Neural cell (in vitro differentiated cells): ENCODE measurements at regions not wholly inside any gene's neighbourhood (a gene's known extent, or its start where the extent isn't known, plus 50 kb on each side); places are given as distances from the start of the nearest gene placed in this dataset.

Experiments used
- H2AFZ ChIP-seq: fragments of 200-600, 300-800 bp; sonication (generic), shearing (Covaris generic); 2 replicates; pipeline ENCODE4 v1.6.0; 2014; ENCODE audit warnings: low read depth, mild to moderate bottlenecking, antibody characterized with exemption, low read length, moderate library complexity
- H3F3A ChIP-seq: fragments of 200-600 bp; shearing (Covaris generic); 2 replicates; pipeline ENCODE4 v1.6.1; 2016; ENCODE audit warnings: mild to moderate bottlenecking, moderate library complexity, mixed read lengths, antibody characterized with exemption, low read length; ENCODE audit not compliant: insufficient read depth, poor library complexity, severe bottlenecking
- H3K27ac ChIP-seq: fragments of 200-600, 300-800 bp; sonication (generic), shearing (Covaris generic); 2 replicates; pipeline ENCODE4 v1.5.1; 2014; ENCODE audit warnings: mild to moderate bottlenecking, low read length, moderate library complexity
- H3K27me3 ChIP-seq: fragments of 300-800, 200-600 bp; sonication (generic), shearing (Covaris generic); 2 replicates; pipeline ENCODE4 v1.6.0; 2014; ENCODE audit warnings: mild to moderate bottlenecking, low read depth, low read length, moderate library complexity; ENCODE audit not compliant: insufficient read depth
- H3K36me3 ChIP-seq: fragments of 300-800, 200-600 bp; sonication (generic), shearing (Covaris generic); 2 replicates; pipeline ENCODE4 v1.5.1; 2014; ENCODE audit warnings: mild to moderate bottlenecking, antibody characterized with exemption, low read length, moderate library complexity; ENCODE audit not compliant: insufficient read depth
- H3K4me2 ChIP-seq: fragments of 300-800, 200-600 bp; sonication (generic), shearing (Covaris generic); 2 replicates; pipeline ENCODE4 v1.6.0; 2014; ENCODE audit warnings: mild to moderate bottlenecking, low read length
- H3K4me3 ChIP-seq: fragments of 300-800, 200-600 bp; sonication (generic), shearing (Covaris generic); 2 replicates; pipeline ENCODE4 v1.5.1; 2014; ENCODE audit warnings: mild to moderate bottlenecking, low read length, moderate library complexity
- H3K79me2 ChIP-seq: fragments of 200-600 bp; shearing (Covaris generic); replicated peaks from 2 replicates; pipeline ENCODE4 v1.6.0; 2014; ENCODE audit warnings: mild to moderate bottlenecking, low read length, moderate library complexity; ENCODE audit not compliant: insufficient read depth
- H3K9ac ChIP-seq: fragments of 300-800, 200-600 bp; sonication (generic), shearing (Covaris generic); 2 replicates; pipeline ENCODE4 v1.6.1; 2016; ENCODE audit warnings: mild to moderate bottlenecking, low read length, mixed read lengths
- H3K9me2 ChIP-seq: fragments of 200-600 bp; shearing (Covaris generic); 2 replicates; pipeline ENCODE4 v1.6.1; 2016; ENCODE audit warnings: mild to moderate bottlenecking, low read length, mixed read lengths; ENCODE audit not compliant: insufficient read depth
- H3K9me3 ChIP-seq: fragments of 200-600, 300-800 bp; sonication (generic), shearing (Covaris generic); 2 replicates; pipeline ENCODE4 v1.6.1; 2016; ENCODE audit warnings: mild to moderate bottlenecking, mixed run types, low read length, moderate library complexity, mixed read lengths
- H4K20me1 ChIP-seq: fragments of 200-600 bp; shearing (Covaris generic); 2 replicates; pipeline ENCODE4 v1.6.1; 2016; ENCODE audit warnings: mild to moderate bottlenecking, mixed run types; ENCODE audit not compliant: insufficient read depth
- EP300 ChIP-seq: fragments of 450-650 bp; conservative IDR thresholded peaks from 2 replicates; pipeline ENCODE4 v1.6.1; 2014; ENCODE audit warnings: antibody characterized with exemption, mild to moderate bottlenecking, moderate library complexity; ENCODE audit not compliant: poor library complexity, severe bottlenecking
- EZH2 ChIP-seq: fragments of 200-600, 300-800 bp; shearing (Covaris generic), sonication (generic); IDR thresholded peaks from 2 replicates; pipeline ENCODE4 v1.6.1; 2014; ENCODE audit warnings: antibody characterized with exemption, low read length, borderline replicate concordance, mild to moderate bottlenecking; ENCODE audit not compliant: insufficient read depth, poor library complexity, severe bottlenecking
- MXI1 ChIP-seq: fragments of 450-650 bp; conservative IDR thresholded peaks from 2 replicates; pipeline ENCODE4 v1.6.1; 2014; ENCODE audit warnings: antibody characterized with exemption, mild to moderate bottlenecking; ENCODE audit not compliant: poor library complexity, severe bottlenecking
- POLR2AphosphoS5 ChIP-seq: IDR thresholded peaks from 2 replicates; pipeline ENCODE4 v1.6.1; 2012
- RAD21 ChIP-seq: fragments of 450-650 bp; conservative IDR thresholded peaks from 2 replicates; pipeline ENCODE4 v1.6.1; 2014; ENCODE audit warnings: antibody characterized with exemption, mild to moderate bottlenecking, moderate library complexity
- SMC3 ChIP-seq: fragments of 450-650 bp; conservative IDR thresholded peaks from 2 replicates; pipeline ENCODE4 v1.6.1; 2014; ENCODE audit warnings: antibody characterized with exemption, mild to moderate bottlenecking, moderate library complexity; ENCODE audit not compliant: poor library complexity
- TAF1 ChIP-seq: IDR thresholded peaks from 2 replicates; pipeline ENCODE4 v1.6.1; 2012; ENCODE audit warnings: low read depth
- TF ChIP-seq, protein P1 (sequence below): fragments of 450-650 bp; IDR thresholded peaks from 2 replicates; pipeline ENCODE4 v1.5.1; 2014; ENCODE audit warnings: antibody characterized with exemption, mild to moderate bottlenecking, moderate library complexity; ENCODE audit not compliant: poor library complexity, severe bottlenecking
- TF ChIP-seq, protein P2 (sequence below): IDR thresholded peaks from 2 replicates; pipeline ENCODE4 v1.6.1; 2012; ENCODE audit warnings: borderline replicate concordance

DNA sequence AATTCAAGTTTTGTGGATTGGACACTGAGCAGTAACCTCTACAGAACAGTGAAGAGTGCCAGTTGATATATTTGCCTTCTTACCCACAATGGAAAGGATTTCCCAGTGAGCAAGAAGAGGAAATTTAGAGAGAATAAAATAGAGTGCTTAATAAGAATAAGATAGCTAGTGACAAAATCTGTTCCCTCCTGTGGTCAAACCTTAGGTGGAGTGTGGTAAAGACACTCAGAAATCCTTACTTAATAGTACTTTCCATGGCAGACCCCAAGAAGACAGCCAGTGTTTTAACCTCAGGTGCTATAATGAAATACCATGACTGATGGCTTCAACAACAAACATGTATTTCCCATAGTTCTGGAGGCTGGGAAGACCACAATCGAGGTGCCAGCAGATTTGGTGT lies 108.4 kb upstream of the TNFAIP3 start:
- Histone ChIP-seq H3K36me3 (no peaks in the 10 kb centered on the region), H3K9ac (no peak overlapping the region), H3K27ac (no peak overlapping the region), H3K4me3 (no peak overlapping the region), H3K27me3 (no peaks in the 10 kb centered on the region), H3F3A (no peaks in the 10 kb centered on the region), H3K79me2 (no peaks in the 10 kb centered on the region), H4K20me1 (no peaks in the 10 kb centered on the region), H2AFZ (no peak overlapping the region), H3K4me2 (no peak overlapping the region), H3K9me2 (no peaks in the 10 kb centered on the region), H3K9me3 (no peaks in the 10 kb centered on the region)
- TF ChIP-seq EP300 (no peak), MXI1 (no peak), EZH2 (no peak), TAF1 (no peak), RAD21 (no peak), SMC3 (no peak)
- TF ChIP-seq, protein P1, sequence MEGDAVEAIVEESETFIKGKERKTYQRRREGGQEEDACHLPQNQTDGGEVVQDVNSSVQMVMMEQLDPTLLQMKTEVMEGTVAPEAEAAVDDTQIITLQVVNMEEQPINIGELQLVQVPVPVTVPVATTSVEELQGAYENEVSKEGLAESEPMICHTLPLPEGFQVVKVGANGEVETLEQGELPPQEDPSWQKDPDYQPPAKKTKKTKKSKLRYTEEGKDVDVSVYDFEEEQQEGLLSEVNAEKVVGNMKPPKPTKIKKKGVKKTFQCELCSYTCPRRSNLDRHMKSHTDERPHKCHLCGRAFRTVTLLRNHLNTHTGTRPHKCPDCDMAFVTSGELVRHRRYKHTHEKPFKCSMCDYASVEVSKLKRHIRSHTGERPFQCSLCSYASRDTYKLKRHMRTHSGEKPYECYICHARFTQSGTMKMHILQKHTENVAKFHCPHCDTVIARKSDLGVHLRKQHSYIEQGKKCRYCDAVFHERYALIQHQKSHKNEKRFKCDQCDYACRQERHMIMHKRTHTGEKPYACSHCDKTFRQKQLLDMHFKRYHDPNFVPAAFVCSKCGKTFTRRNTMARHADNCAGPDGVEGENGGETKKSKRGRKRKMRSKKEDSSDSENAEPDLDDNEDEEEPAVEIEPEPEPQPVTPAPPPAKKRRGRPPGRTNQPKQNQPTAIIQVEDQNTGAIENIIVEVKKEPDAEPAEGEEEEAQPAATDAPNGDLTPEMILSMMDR = no peak
- TF ChIP-seq, protein P2, sequence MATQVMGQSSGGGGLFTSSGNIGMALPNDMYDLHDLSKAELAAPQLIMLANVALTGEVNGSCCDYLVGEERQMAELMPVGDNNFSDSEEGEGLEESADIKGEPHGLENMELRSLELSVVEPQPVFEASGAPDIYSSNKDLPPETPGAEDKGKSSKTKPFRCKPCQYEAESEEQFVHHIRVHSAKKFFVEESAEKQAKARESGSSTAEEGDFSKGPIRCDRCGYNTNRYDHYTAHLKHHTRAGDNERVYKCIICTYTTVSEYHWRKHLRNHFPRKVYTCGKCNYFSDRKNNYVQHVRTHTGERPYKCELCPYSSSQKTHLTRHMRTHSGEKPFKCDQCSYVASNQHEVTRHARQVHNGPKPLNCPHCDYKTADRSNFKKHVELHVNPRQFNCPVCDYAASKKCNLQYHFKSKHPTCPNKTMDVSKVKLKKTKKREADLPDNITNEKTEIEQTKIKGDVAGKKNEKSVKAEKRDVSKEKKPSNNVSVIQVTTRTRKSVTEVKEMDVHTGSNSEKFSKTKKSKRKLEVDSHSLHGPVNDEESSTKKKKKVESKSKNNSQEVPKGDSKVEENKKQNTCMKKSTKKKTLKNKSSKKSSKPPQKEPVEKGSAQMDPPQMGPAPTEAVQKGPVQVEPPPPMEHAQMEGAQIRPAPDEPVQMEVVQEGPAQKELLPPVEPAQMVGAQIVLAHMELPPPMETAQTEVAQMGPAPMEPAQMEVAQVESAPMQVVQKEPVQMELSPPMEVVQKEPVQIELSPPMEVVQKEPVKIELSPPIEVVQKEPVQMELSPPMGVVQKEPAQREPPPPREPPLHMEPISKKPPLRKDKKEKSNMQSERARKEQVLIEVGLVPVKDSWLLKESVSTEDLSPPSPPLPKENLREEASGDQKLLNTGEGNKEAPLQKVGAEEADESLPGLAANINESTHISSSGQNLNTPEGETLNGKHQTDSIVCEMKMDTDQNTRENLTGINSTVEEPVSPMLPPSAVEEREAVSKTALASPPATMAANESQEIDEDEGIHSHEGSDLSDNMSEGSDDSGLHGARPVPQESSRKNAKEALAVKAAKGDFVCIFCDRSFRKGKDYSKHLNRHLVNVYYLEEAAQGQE = no peak

DNA sequence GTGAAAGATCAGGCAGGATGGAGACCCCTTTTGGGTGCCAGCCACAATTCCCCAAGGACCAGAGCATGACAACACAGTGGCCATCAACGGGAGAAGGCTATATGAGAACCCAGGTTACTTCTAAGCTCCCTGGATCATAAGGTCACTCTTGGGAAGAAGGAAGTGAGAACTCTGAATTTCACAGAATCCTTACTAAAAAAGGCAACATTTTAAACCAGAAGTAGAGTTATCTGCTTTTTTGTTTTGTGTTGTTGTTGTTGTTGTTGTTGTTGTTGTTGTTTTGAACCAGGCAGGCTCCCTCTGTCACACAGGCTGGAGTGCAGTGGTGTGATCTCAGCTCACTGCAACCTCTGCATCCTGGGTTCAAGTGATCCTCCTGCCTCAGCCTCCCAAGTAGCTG lies 107.4 kb upstream of the TNFAIP3 start:
- Histone ChIP-seq H3K27ac (no peak overlapping the region), H3K9me3 (no peaks in the 10 kb centered on the region)
- no peak for TF ChIP-seq SMC3
- TF ChIP-seq, protein P1 = no peak
- TF ChIP-seq, protein P2 = no peak
- no peak for TF ChIP-seq RAD21
- TF ChIP-seq MXI1 = no peak
- TF ChIP-seq EZH2 = no peak
- TF ChIP-seq POLR2AphosphoS5 = no peak
- no peak for TF ChIP-seq TAF1
- no peak for TF ChIP-seq EP300

More for the DNA sequence above, 107.4 kb upstream of the TNFAIP3 start:
- Histone ChIP-seq H3K27me3 (no peaks in the 10 kb centered on the region), H3K79me2 (no peaks in the 10 kb centered on the region), H4K20me1 (no peaks in the 10 kb centered on the region), H2AFZ (no peak overlapping the region), H3K4me2 (no peak overlapping the region), H3K9ac (no peak overlapping the region), H3F3A (no peaks in the 10 kb centered on the region), H3K9me2 (no peaks in the 10 kb centered on the region), H3K4me3 (no peak overlapping the region), H3K36me3 (no peaks in the 10 kb centered on the region)
